GM12878 (cell line): ENCODE measurements at regions not wholly inside any gene's neighbourhood (a gene's known extent, or its start where the extent isn't known, plus 50 kb on each side); places are given as distances from the start of the nearest gene placed in this dataset.

Source experiments
- ATAC-seq: fragments of 200-7000 bp; cut with Tn5 transposase; 3 replicates; pipeline ENCODE4 v1.9.1; 2020; ENCODE audit warnings: mild to moderate bottlenecking, moderate library complexity
- BruUV-seq: library from RNA; stranded (reverse); fragments of 400-500 nt; replicated peaks from 2 replicates; lab custom pipeline; 2021; lab: Mats Ljungman, UMichigan
- CTCF ChIA-PET: fragments of 300-600 bp; sonication (Branson Sonifier 250); formaldehyde crosslinking; extraction: SDS; loops from one replicate; lab custom pipeline; 2021; ENCODE audit warnings: inconsistent platforms; lab: Yijun Ruan, JAX
- POLR2A ChIA-PET: fragments of 350-600 bp; formaldehyde crosslinking; extraction: SDS; loops from one replicate; lab custom pipeline; 2021; ENCODE audit warnings: inconsistent platforms; lab: Charles Lee
- RAD21 ChIA-PET: fragments of 300-600 bp; sonication (Branson Sonifier 250); formaldehyde crosslinking; loops from one replicate; lab custom pipeline; 2023; ENCODE audit warnings: antibody characterized with exemption; ENCODE audit not compliant: unreplicated experiment; lab: Charles Lee
- SMC1A ChIA-PET: fragments of 300-600 bp; sonication (Branson Sonifier 250); formaldehyde crosslinking; loops from one replicate; lab custom pipeline; 2023; ENCODE audit not compliant: unreplicated experiment, uncharacterized antibody; lab: Charles Lee
- DNase-seq: peaks from one replicate; pipeline ENCODE4 v3.0.0-alpha.2; 2011; ENCODE audit warnings: low read depth, low spot score
- FAIRE-seq: peaks from 3 replicates; lab custom pipeline; 2011; peaks lifted over from hg19 to GRCh38; lab: Jason Lieb, UNC
- H2AFZ ChIP-seq: 2 replicates; pipeline ENCODE4 v1.6.0; 2011; ENCODE audit warnings: low read depth, low read length, control low read depth; ENCODE audit not compliant: control insufficient read depth
- H3K27ac ChIP-seq: 2 replicates; pipeline ENCODE4 v1.5.1; 2011; ENCODE audit warnings: control low read depth; ENCODE audit not compliant: control insufficient read depth, insufficient read depth
- H3K27me3 ChIP-seq, 2 experiments: replicated peaks in 1 of 2; 2 replicates each; pipeline versions ENCODE4 v1.6.0 to v1.6.1; 2011; ENCODE audit warnings: low read length in 1 of 2; ENCODE audit not compliant: control insufficient read depth in 2 of 2, insufficient read depth in 2 of 2
- H3K36me3 ChIP-seq, 2 experiments: 2 replicates each; pipeline ENCODE4 v1.5.1; 2011; ENCODE audit warnings: low read length in 1 of 2; ENCODE audit not compliant: control insufficient read depth in 2 of 2, insufficient read depth in 2 of 2
- H3K4me1 ChIP-seq: 2 replicates; pipeline ENCODE4 v1.6.1; 2011; ENCODE audit warnings: mild to moderate bottlenecking, low read length, moderate library complexity, mixed read lengths; ENCODE audit not compliant: control insufficient read depth, insufficient read depth
- H3K4me2 ChIP-seq: 2 replicates; pipeline ENCODE4 v1.6.0; 2011; ENCODE audit warnings: control low read depth; ENCODE audit not compliant: control insufficient read depth, insufficient read depth
- H3K4me3 ChIP-seq: fragments of 200-600 bp; sonication (generic); 2 replicates; pipeline ENCODE4 v1.5.1; 2016
- H3K79me2 ChIP-seq: 2 replicates; pipeline ENCODE4 v1.6.0; 2011; ENCODE audit warnings: low read length; ENCODE audit not compliant: control insufficient read depth, insufficient read depth
- H3K9ac ChIP-seq: 2 replicates; pipeline ENCODE4 v1.8.0; 2011; ENCODE audit warnings: low read length, control low read depth, mixed read lengths; ENCODE audit not compliant: control insufficient read depth, insufficient read depth
- H3K9me3 ChIP-seq: replicated peaks from 3 replicates; pipeline ENCODE4 v1.5.1; 2011; ENCODE audit warnings: mild to moderate bottlenecking, low read length; ENCODE audit not compliant: control insufficient read depth, insufficient read depth
- H4K20me1 ChIP-seq: 2 replicates; pipeline ENCODE4 v1.6.0; 2011; ENCODE audit not compliant: control insufficient read depth, insufficient read depth
- NKRF ChIP-seq: fragments of 450-650 bp; conservative IDR thresholded peaks from 2 replicates; pipeline ENCODE4 v1.6.1; 2017; ENCODE audit warnings: mild to moderate bottlenecking, moderate library complexity
- RAD21 ChIP-seq: IDR thresholded peaks from 2 replicates; pipeline ENCODE4 v1.6.1; 2011; ENCODE audit warnings: mild to moderate bottlenecking, low read depth, low read length, moderate library complexity; ENCODE audit not compliant: insufficient read depth
- SMAD1 ChIP-seq: fragments of 450-650 bp; IDR thresholded peaks from 2 replicates; pipeline ENCODE4 v1.6.1; 2018; ENCODE audit warnings: mild to moderate bottlenecking, low read depth; ENCODE audit not compliant: partially characterized antibody
- SMAD5 ChIP-seq: IDR thresholded peaks from 2 replicates; pipeline ENCODE4 v1.6.1; 2016; ENCODE audit warnings: antibody characterized with exemption, low read depth
- SRF ChIP-seq, 2 experiments: IDR thresholded peaks; 2 replicates each; pipeline ENCODE4 v1.6.1; 2011; ENCODE audit warnings: low read depth in 2 of 2, low read length in 2 of 2, mild to moderate bottlenecking in 1 of 2, moderate library complexity in 1 of 2
- USF2 ChIP-seq: IDR thresholded peaks from 2 replicates; pipeline ENCODE4 v1.6.1; 2011; ENCODE audit warnings: low read depth, low read length, improper control_type of control experiment, borderline replicate concordance
- ZNF217 ChIP-seq: fragments of 450-650 bp; IDR thresholded peaks from 2 replicates; pipeline ENCODE4 v1.6.1; 2017; ENCODE audit warnings: antibody characterized with exemption, mild to moderate bottlenecking
- ZNF384 ChIP-seq: IDR thresholded peaks from 2 replicates; pipeline ENCODE4 v1.6.1; 2012; ENCODE audit warnings: low read depth, mild to moderate bottlenecking, low read length, improper control_type of control experiment, borderline replicate concordance
- WGBS: methylation state at CpG from one replicate; pipeline ENCODE4 v1.1.6; 2016; ENCODE audit warnings: low lambda C conversion rate; ENCODE audit not compliant: insufficient replicate concordance, insufficient coverage; ENCODE audit errors: missing lambda C conversion rate; 5-methylcytosine and 5-hydroxymethylcytosine counted together
- in situ Hi-C: fragments of 300-500 bp; cut with MboI; formaldehyde crosslinking; loops from 9 replicates; pipeline ENCODE4 v1.14.3; 2018; ENCODE audit warnings: mixed read lengths
- intact Hi-C: fragments of 100-400 bp; cut with micrococcal nuclease; formaldehyde crosslinking; loops from one replicate; pipeline ENCODE4 v1.14.2; 2022; ENCODE audit not compliant: unreplicated experiment

- ATAC-seq (no peak), FAIRE-seq (no peak), DNase-seq (no peak)
- H4K20me1 ChIP-seq, result no peaks in the 10 kb centered on the region
- no peaks in the 10 kb centered on the region for H3K36me3 ChIP-seq
- H3K9ac ChIP-seq, result no peak overlapping the region
- CTCF ChIA-PET, result interaction anchor here (1.0 to 1.5 kb wide), 3 partner anchors 11 to 1143 kb away, joined by 3 to 4 read pairs (median 3); no protein-coding TSS in a partner anchor
- H3K79me2 ChIP-seq, result no peaks in the 10 kb centered on the region
- no peak overlapping the region for H3K4me2 ChIP-seq
- intact Hi-C loops (loop anchor here (10.0 kb wide), 2 partner anchors 428 to 618 kb away; no protein-coding TSS in a partner anchor), in situ Hi-C loops (loop anchor here (5.0 kb wide), 1 partner anchor 396 kb away; no protein-coding TSS in a partner anchor)
- WGBS, result 82% methylated on average over 6 of the region's 6 CpGs
- H3K4me1 ChIP-seq, result peaks cover 14% of the 10 kb centered on the region; the same call in 1 of the 2 replicates
- POLR2A ChIA-PET, result no interaction called here
- TF ChIP-seq SMAD5, result no peak
- no peak for TF ChIP-seq NKRF
- TF ChIP-seq SMAD1, result no peak
- no peak for TF ChIP-seq RAD21
- TF ChIP-seq USF2, result no peak
- no peak for TF ChIP-seq SRF (IDR thresholded peaks at IDR 0.05; ENCODE audit: low read depth in 2 of 2, low read length in 2 of 2)
- no peak for TF ChIP-seq ZNF384
- TF ChIP-seq ZNF217, result no peak
- H3K4me3 ChIP-seq, result no peak overlapping the region
- H2AFZ ChIP-seq, result no peak overlapping the region
- RAD21 ChIA-PET, result no interaction called here
- no TSS peak for BruUV-seq
- H3K9me3 ChIP-seq, result no peaks in the 10 kb centered on the region
- SMC1A ChIA-PET, result interaction anchor here (1.0 to 1.8 kb wide), 2 partner anchors 10 to 400 kb away, joined by 3 read pairs; no protein-coding TSS in a partner anchor
- H3K27ac ChIP-seq, result no peak overlapping the region
- H3K27me3 ChIP-seq, result no peaks in the 10 kb centered on the region
Measured at GRCh38 chrX:65586491-65586890, 51.9 kb upstream of the LAS1L start.
